Stomach (tissue), 8 donors: ENCODE measurements at regions not wholly inside any gene's neighbourhood (a gene's known extent, or its start where the extent isn't known, plus 50 kb on each side); places are given as distances from the start of the nearest gene placed in this dataset.

Source experiments
- DNase-seq, 2 donors: peaks; one replicate each; pipeline versions ENCODE4 v3.0.0 to v3.0.0-alpha.2; 2013 to 2019
- H3K27ac ChIP-seq, 5 donors: fragments of 200-600 bp in 4 of 5; sonication (generic) in 4 of 5; one replicate each; pipeline ENCODE4 v1.5.1; 2013 to 2019; ENCODE audit warnings: mild to moderate bottlenecking in 1 of 5, moderate library complexity in 1 of 5
- H3K27me3 ChIP-seq, 3 donors: fragments of 200-600 bp; sonication (generic); one replicate each; pipeline ENCODE4 v1.5.1; 2017 to 2019; ENCODE audit warnings: mixed run types in 1 of 3
- H3K36me3 ChIP-seq, 4 donors: fragments of 200-600 bp; sonication (generic); 1 replicate in 3 of 4; 2 replicates in 1 of 4; pipeline ENCODE4 v1.5.1; 2016 to 2019
- H3K4me1 ChIP-seq, 4 donors: fragments of 200-600 bp; sonication (generic); one replicate each; pipeline ENCODE4 v1.5.1; 2016 to 2019
- H3K4me3 ChIP-seq, 4 donors: fragments of 200-600 bp; sonication (generic) in 3 of 4; one replicate each; pipeline ENCODE4 v1.5.1; 2016 to 2019; ENCODE audit warnings: mild to moderate bottlenecking in 1 of 4
- H3K9me3 ChIP-seq, 4 donors: fragments of 200-600 bp; sonication (generic); one replicate each; pipeline ENCODE4 v1.5.1; 2016 to 2019
- CTCF ChIP-seq, 7 experiments: fragments of 450-650 bp in 4 of 7; fragments of 200-600 bp in 3 of 7; sonication (generic) in 3 of 7; IDR thresholded peaks; one replicate each; pipeline ENCODE4 v1.5.1; 2016 to 2019; ENCODE audit warnings: antibody characterized with exemption in 7 of 7, control low read depth in 2 of 7, mild to moderate bottlenecking in 1 of 7
- EP300 ChIP-seq: sonication (generic); formaldehyde crosslinking; IDR thresholded peaks from one replicate; pipeline ENCODE4 v1.6.1; 2017; ENCODE audit warnings: antibody characterized with exemption
- POLR2A ChIP-seq, 4 donors: fragments of 450-650 bp; IDR thresholded peaks; one replicate each; pipeline ENCODE4 v1.6.1; 2016; ENCODE audit warnings: antibody characterized with exemption in 4 of 4, control low read depth in 2 of 4, mild to moderate bottlenecking in 1 of 4, moderate library complexity in 1 of 4
- POLR2AphosphoS5 ChIP-seq, 3 donors: sonication (generic); formaldehyde crosslinking; IDR thresholded peaks; one replicate each; pipeline ENCODE4 v1.6.1; 2016; ENCODE audit warnings: antibody characterized with exemption in 3 of 3
- WGBS, 5 donors: extraction: QIAGEN DNeasy Blood & Tissue Kit in 3 of 5; methylation state at CpG; one replicate each; pipeline versions ENCODE4 v1.1.5 to v1.1.7; 2013 to 2018; 5-methylcytosine and 5-hydroxymethylcytosine counted together
- intact Hi-C: fragments of 100-400 bp; cut with DNase I; formaldehyde crosslinking; loops from one replicate; pipeline ENCODE4 v1.15.1; 2023; ENCODE audit warnings: low total_unique reads
- donor health status: healthy with polysubstance abuse.
- donor health status: Bipolar disorder and iron deficiency.
- donor health status: healthy.

GRCh38 chr2:188892636-188893035 lies 81.5 kb upstream of the COL3A1 start:
- Histone ChIP-seq H3K36me3 (no peaks in the 10 kb centered on the region), H3K4me3 (no peak overlapping the region), H3K4me1 (peaks cover 0 to 10% (median 0%) of the 10 kb centered on the region in 4 donors), H3K27ac (peak overlapping the region in 1 of 5 donors; percentile 12), H3K9me3 (peaks cover 0 to 18% (median 5%) of the 10 kb centered on the region in 4 donors), H3K27me3 (no peaks in the 10 kb centered on the region)
- 48 to 77% (median 56%) methylated on average over 1 of the region's 1 CpG for WGBS, 5 donors
- peak in 1 of 2 donors; percentile 73 for DNase-seq
- intact Hi-C loops: no loop called here
- peak in 1 of 3 donors; percentile 16 for TF ChIP-seq POLR2AphosphoS5 (IDR thresholded peaks at IDR 0.05)
- no peak for TF ChIP-seq EP300

GRCh38 chr2:188893972-188894371 lies 80.2 kb upstream of the COL3A1 start:
- peak in 1 of 2 donors; percentile 32 for DNase-seq
- intact Hi-C loops: no loop called here
- H3K36me3 ChIP-seq: no peaks in the 10 kb centered on the region
- no peak overlapping the region for H3K4me3 ChIP-seq
- no peak overlapping the region for H3K27ac ChIP-seq
- no peak for TF ChIP-seq EP300
- no peak for TF ChIP-seq CTCF (IDR thresholded peaks at IDR 0.05)
- no peak for TF ChIP-seq POLR2AphosphoS5 (IDR thresholded peaks at IDR 0.05)
- no peaks in the 10 kb centered on the region for H3K27me3 ChIP-seq
- peaks cover 0 to 16% (median 4%) of the 10 kb centered on the region in 4 donors for H3K9me3 ChIP-seq
- 10 to 31% (median 20%) methylated on average over 2 of the region's 2 CpGs for WGBS, 5 donors
- H3K4me1 ChIP-seq: peaks cover 0 to 10% (median 0%) of the 10 kb centered on the region in 4 donors

- Histone ChIP-seq H3K9me3 (peaks cover 0 to 6% (median 3%) of the 10 kb centered on the region in 4 donors), H3K27me3 (no peaks in the 10 kb centered on the region), H3K27ac (no peak overlapping the region), H3K4me1 (peaks cover 0 to 10% (median 0%) of the 10 kb centered on the region in 4 donors), H3K36me3 (no peaks in the 10 kb centered on the region), H3K4me3 (no peak overlapping the region)
- intact Hi-C loops: no loop called here
- TF ChIP-seq CTCF (IDR thresholded peaks at IDR 0.05) (no peak), EP300 (no peak), POLR2A (IDR thresholded peaks at IDR 0.05) (no peak), POLR2AphosphoS5 (IDR thresholded peaks at IDR 0.05) (no peak)
- DNase-seq: no peak
These were observed 79.2 kb upstream of the COL3A1 start for GRCh38 chr2:188894979-188895378.

- intact Hi-C loops: no loop called here
- Histone ChIP-seq H3K27me3 (no peaks in the 10 kb centered on the region), H3K4me3 (no peak overlapping the region), H3K36me3 (no peaks in the 10 kb centered on the region), H3K4me1 (peaks cover 0 to 10% (median 0%) of the 10 kb centered on the region in 4 donors), H3K27ac (peak overlapping the region in 3 of 5 donors; percentile 48 to 58 (median 52)), H3K9me3 (no peaks in the 10 kb centered on the region)
- DNase-seq: peak in 1 of 2 donors; percentile 63
- WGBS, 5 donors: 29 to 47% (median 41%) methylated on average over 3 of the region's 3 CpGs
- no peak for TF ChIP-seq EP300
- TF ChIP-seq CTCF (IDR thresholded peaks at IDR 0.05): no peak
- no peak for TF ChIP-seq POLR2A (IDR thresholded peaks at IDR 0.05)
- TF ChIP-seq POLR2AphosphoS5 (IDR thresholded peaks at IDR 0.05): peak in 2 of 3 donors; percentile 3 to 22
These were observed 77.1 kb upstream of the COL3A1 start for GRCh38 chr2:188897096-188897495.

GRCh38 chr2:188898261-188898660 lies 75.9 kb upstream of the COL3A1 start:
- no peaks in the 10 kb centered on the region for H3K27me3 ChIP-seq
- peak in 1 of 2 donors; percentile 16 for DNase-seq
- H3K9me3 ChIP-seq: no peaks in the 10 kb centered on the region
- intact Hi-C loops: no loop called here
- 64 to 82% (median 78%) methylated on average over 4 of the region's 4 CpGs for WGBS, 5 donors
- no peaks in the 10 kb centered on the region for H3K36me3 ChIP-seq
- H3K4me3 ChIP-seq: no peak overlapping the region
- peaks cover 0 to 7% (median 0%) of the 10 kb centered on the region in 4 donors for H3K4me1 ChIP-seq
- H3K27ac ChIP-seq: peak overlapping the region in 4 of 5 donors; percentile 42 to 58 (median 50)
- TF ChIP-seq POLR2AphosphoS5 (IDR thresholded peaks at IDR 0.05): no peak
- no peak for TF ChIP-seq CTCF (IDR thresholded peaks at IDR 0.05)
- no peak for TF ChIP-seq POLR2A (IDR thresholded peaks at IDR 0.05)
- no peak for TF ChIP-seq EP300
